Esophagus mucosa (tissue), 1 donor: ENCODE measurements at regions not wholly inside any gene's neighbourhood (a gene's known extent, or its start where the extent isn't known, plus 50 kb on each side); places are given as distances from the start of the nearest gene placed in this dataset.
"Not testable (repeated sequence)": the region's sequence is repeated elsewhere in the genome, so short reads cannot be mapped to it uniquely, and the experiment has no call there.

ENCODE experiments used
- ATAC-seq: fragments of 200-7000 bp; cut with Tn5 transposase; one replicate; pipeline ENCODE4 v1.9.1; 2020
- donor health status: DM: yes; HTN: yes; CAD: no.

GRCh38 chr14:43535231-43535838, 971.7 kb downstream of the FSCB start:
- ATAC-seq = no peak

- ATAC-seq = no peak
Measured at GRCh38 chr14:43532825-43533416, 974.2 kb downstream of the FSCB start.

GRCh38 chr14:43528321-43528720, 978.8 kb downstream of the FSCB start:
- ATAC-seq = no peak

- ATAC-seq = no peak
Measured at GRCh38 chr14:43525658-43526057, 981.4 kb downstream of the FSCB start.

- ATAC-seq = no peak
Measured at GRCh38 chr14:43522901-43523300, 984.2 kb downstream of the FSCB start.

- no peak for ATAC-seq
Measured at GRCh38 chr14:43522191-43522590, 984.9 kb downstream of the FSCB start.

GRCh38 chr14:43503508-43503907, 1003.6 kb downstream of the FSCB start:
- ATAC-seq = no peak

GRCh38 chr14:43492359-43492758, 1014.7 kb downstream of the FSCB start:
- ATAC-seq = not testable (repeated sequence)

GRCh38 chr14:43483415-43483814, 1023.7 kb downstream of the FSCB start:
- ATAC-seq = no peak

- ATAC-seq = no peak
Measured at GRCh38 chr14:43481864-43482263, 1025.2 kb downstream of the FSCB start.

- ATAC-seq = no peak
Measured at GRCh38 chr14:43480976-43481375, 1026.1 kb downstream of the FSCB start.

- no peak for ATAC-seq
Measured at GRCh38 chr14:43479596-43480195, 1027.4 kb downstream of the FSCB start.

- ATAC-seq = no peak
Measured at GRCh38 chr14:43476822-43477221, 1030.3 kb downstream of the FSCB start.

- no peak for ATAC-seq
Measured at GRCh38 chr14:43475757-43476156, 1031.3 kb downstream of the FSCB start.

- ATAC-seq = no peak
Measured at GRCh38 chr14:43471595-43471994, 1035.5 kb downstream of the FSCB start.

- ATAC-seq = no peak
Measured at GRCh38 chr14:43464968-43465367, 1042.1 kb downstream of the FSCB start.

- ATAC-seq = no peak
Measured at GRCh38 chr14:43449291-43449690, 1057.8 kb downstream of the FSCB start.

GRCh38 chr14:43438056-43438455, 1069.0 kb downstream of the FSCB start:
- ATAC-seq = no peak

- no peak for ATAC-seq
Measured at GRCh38 chr14:43418324-43418723, 1088.8 kb downstream of the FSCB start.

GRCh38 chr14:43413084-43413483, 1094.0 kb downstream of the FSCB start:
- no peak for ATAC-seq

- no peak for ATAC-seq
Measured at GRCh38 chr14:43411841-43412240, 1095.2 kb downstream of the FSCB start.

- ATAC-seq = no peak
Measured at GRCh38 chr14:43410631-43411030, 1096.5 kb downstream of the FSCB start.

- ATAC-seq = no peak
Measured at GRCh38 chr14:43408472-43408871, 1098.6 kb downstream of the FSCB start.

- no peak for ATAC-seq
Measured at GRCh38 chr14:43407706-43408105, 1099.4 kb downstream of the FSCB start.
